ENCODE measurements at regions not wholly inside any gene's neighbourhood (a gene's known extent, or its start where the extent isn't known, plus 50 kb on each side); places are given as distances from the start of the nearest gene placed in this dataset.
"Not testable (repeated sequence)": the region's sequence is repeated elsewhere in the genome, so short reads cannot be mapped to it uniquely, and the experiment has no call there.

- no peak for DNase-seq
These were observed 542.4 kb downstream of the TBC1D22A start for GRCh38 chr22:47304854-47305253.

GRCh38 chr22:47304191-47304831 is 541.9 kb downstream of the TBC1D22A start:
- DNase-seq = no peak

- DNase-seq = no peak
These were observed 540.9 kb downstream of the TBC1D22A start for GRCh38 chr22:47303161-47303890.

- not testable (repeated sequence) for DNase-seq
These were observed 540.1 kb downstream of the TBC1D22A start for GRCh38 chr22:47302587-47302986.

- no peak for DNase-seq
These were observed 539.5 kb downstream of the TBC1D22A start for GRCh38 chr22:47301820-47302475.

- no peak for DNase-seq
These were observed 538.4 kb downstream of the TBC1D22A start for GRCh38 chr22:47300698-47301405.

- no peak for DNase-seq
These were observed 537.6 kb downstream of the TBC1D22A start for GRCh38 chr22:47299863-47300697.

- no peak for DNase-seq
These were observed 536.9 kb downstream of the TBC1D22A start for GRCh38 chr22:47299211-47299862.

- no peak for DNase-seq
These were observed 535.8 kb downstream of the TBC1D22A start for GRCh38 chr22:47298017-47298785.

- DNase-seq = no peak
These were observed 535.0 kb downstream of the TBC1D22A start for GRCh38 chr22:47297261-47298016.

- DNase-seq = no peak
These were observed 534.2 kb downstream of the TBC1D22A start for GRCh38 chr22:47296405-47297260.

GRCh38 chr22:47295982-47296381 is 533.5 kb downstream of the TBC1D22A start:
- no peak for DNase-seq

- no peak for DNase-seq
These were observed 532.9 kb downstream of the TBC1D22A start for GRCh38 chr22:47295226-47295901.

GRCh38 chr22:47294576-47294975 is 532.1 kb downstream of the TBC1D22A start:
- DNase-seq = no peak

- DNase-seq = no peak
These were observed 531.7 kb downstream of the TBC1D22A start for GRCh38 chr22:47294222-47294532.

- no peak for DNase-seq
These were observed 531.1 kb downstream of the TBC1D22A start for GRCh38 chr22:47293368-47294221.

- no peak for DNase-seq
These were observed 530.3 kb downstream of the TBC1D22A start for GRCh38 chr22:47292546-47293320.

All from femur (tissue), 1 donor.